ENCODE measurements at regions not wholly inside any gene's neighbourhood (a gene's known extent, or its start where the extent isn't known, plus 50 kb on each side); places are given as distances from the start of the nearest gene placed in this dataset.
"Not testable (repeated sequence)": the region's sequence is repeated elsewhere in the genome, so short reads cannot be mapped to it uniquely, and the experiment has no call there.

DNA sequence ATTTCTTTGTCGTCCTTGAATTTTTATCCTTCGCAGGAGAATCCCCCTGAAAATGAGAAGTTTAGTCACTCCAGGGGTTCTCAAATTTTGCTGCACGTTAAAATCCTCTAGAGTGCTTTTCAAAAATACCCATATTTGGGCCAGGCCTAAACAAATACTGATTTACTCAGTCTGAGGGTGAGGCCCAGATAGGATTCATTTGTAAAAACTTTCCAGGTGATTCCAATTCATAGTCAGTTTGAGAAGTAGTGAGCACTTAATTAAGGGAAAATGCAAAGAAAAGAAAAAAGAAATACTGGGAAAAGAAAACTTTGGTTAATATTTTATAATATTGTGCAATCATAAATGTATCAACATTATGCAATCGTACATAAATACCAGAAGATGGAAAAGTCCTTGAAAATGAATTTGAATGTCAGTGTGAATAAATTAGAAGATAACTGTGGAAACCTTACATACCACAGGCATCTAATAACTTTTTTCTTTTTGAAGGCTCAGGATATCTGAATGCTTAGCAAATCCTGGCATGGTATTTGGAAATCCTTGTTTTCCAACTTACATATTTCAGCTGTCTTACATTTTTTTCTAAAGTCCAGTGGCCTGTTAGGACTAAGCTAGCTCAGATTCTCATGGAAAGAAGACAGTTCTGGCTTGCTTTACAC is 116.5 kb upstream of the DAPK1 start:
- DNase-seq: no peak

DNA sequence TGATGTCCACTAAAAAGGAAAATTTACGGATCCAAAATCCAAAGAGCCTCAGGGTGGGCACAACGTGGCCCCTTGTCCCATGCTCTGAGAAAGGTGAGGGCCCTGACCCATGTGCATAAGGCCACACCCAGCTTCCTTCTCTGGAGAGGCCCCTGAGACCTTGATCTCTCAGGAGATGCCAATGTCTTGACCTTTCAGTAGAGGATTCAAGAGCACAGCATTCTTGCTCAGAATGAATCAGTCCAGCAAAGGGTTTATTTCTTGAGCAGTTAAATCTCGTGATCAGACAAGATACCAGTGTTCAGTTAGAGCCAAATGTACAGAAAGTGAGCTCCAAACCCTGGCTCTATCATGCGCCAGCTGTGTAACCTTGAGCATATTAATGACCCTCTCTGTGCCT is 115.9 kb upstream of the DAPK1 start:
- DNase-seq: no peak

DNA sequence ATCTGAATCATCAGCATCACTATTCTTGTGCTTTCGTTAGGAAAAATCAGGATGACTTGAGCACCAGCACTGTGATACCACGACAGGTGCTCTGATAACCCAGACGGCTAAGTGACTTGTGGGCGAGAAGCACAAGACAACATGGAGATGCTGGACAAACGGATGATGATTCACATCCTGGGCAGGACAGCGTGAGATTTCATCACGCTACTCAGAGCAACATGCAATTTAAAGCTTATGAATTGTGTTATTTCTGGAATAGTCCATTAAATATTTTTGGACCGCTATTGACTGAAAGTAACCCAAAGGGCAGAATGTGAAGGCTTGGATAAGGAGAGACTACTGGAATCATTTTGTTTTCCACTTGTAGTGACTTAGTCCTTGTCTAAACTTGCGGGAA is 114.8 kb upstream of the DAPK1 start:
- DNase-seq: peak; percentile 4

DNA sequence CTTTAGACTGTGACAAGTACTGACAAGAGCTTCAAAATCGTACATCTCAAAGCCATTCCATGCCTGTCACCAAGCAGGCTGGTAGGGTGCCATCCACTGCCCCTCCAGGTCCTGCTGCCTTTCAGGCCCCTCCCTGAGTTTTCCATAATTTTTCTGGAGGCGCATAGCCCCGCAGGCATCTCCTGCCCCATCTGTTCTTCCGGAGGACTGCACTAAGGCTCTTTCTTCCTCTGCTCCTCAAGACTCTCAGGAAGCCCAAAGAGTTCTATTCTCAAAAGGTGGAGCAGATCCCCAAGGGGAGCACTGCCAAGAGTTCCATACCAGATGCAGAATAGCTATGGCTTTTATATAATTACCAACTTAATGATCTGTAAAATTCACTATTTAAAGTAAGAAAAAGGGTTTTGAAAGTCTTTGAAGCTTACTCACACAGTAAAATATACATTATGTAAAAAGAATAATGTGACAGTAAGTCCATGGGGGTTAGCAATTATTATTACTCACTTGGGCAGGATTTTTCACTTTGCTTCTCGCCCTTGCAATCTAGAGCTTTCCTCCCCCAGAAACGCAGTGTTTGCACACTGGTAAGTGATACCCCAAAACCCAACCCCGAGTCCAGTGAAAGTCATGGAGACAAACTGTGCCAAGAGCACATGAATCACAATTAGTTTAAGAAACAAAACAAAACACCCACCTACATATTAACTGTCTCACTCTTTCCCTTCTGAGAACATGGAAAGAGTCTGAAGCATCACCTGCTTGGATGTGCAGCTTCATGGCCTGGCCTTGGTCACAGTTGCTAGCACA is 114.1 kb upstream of the DAPK1 start:
- DNase-seq: no peak

DNA sequence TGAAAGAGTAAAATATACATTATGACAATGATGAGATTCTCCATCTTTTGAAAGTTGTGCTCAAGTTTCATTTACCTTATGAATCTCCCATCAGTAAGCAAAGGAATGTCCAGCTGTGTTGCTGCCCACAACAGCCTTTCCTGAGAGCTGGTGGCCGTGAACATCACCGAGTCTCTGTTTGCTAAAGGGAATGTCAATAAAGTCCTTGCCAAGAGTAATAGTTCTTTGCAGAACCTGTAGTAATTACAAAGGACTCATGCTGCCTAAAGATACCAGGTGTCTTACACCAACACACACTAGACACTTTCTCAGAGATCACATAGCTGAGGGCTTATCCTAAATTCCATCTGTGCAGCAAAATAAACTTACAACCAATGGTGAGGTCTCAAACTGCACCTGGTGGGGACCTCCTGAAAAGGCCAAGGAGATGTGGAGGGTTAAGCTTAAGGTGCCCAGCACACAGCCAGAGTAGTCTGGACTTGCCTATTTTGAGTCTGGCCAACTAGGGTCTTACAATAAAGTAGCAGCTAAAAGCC is 111.1 kb upstream of the DAPK1 start:
- DNase-seq: no peak

DNA sequence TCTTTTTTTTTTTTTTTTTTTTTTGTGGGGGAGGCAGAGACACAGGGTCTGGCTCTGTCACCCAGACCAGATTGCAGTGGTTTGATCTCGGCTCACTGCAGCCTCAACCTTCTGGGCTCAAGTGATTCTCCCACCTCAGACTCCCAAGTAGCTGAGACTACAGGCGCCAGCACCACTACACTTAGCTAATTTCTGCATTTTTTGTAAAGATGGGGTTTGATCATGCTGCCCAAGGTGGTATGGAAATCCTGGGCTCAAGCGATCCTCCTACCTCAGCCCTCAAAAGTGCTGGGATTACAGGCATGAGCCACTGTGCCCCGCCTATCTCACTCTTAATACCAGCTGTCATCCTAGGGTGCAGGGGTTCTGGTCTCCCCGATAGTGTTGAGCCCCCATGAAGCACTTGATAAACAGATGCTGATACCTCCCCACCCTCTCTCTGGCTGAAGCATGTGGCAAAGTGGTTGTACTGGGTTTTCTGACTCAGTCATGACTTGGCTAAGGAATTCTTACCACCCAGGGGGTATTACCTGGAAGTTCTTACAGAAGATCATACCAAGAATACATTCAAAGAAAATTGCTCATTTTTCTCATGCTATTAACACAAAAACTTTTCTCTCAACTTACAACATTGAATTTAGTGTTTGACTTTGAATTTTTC is 110.2 kb upstream of the DAPK1 start:
- no peak for DNase-seq

DNA sequence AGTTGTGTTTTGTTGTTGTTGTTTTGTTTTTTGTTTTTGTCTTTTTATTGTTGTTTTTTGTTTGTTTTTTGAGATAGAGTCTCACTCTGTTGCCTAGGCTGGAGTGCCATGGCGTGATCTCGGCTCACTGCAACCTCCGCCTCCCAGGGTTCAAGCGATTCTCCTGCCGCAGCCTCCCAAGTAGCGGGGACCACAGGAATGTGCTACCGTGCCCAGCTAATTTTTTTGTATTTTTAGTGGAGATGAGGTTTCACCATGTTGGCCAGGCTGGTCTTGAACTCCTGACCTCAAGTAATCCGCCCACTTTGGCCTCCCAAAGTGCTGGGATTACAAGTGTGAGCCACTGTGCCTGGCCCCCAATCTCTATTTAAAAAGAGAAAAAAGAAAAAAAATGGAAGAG is 109.0 kb upstream of the DAPK1 start:
- not testable (repeated sequence) for DNase-seq

DNA sequence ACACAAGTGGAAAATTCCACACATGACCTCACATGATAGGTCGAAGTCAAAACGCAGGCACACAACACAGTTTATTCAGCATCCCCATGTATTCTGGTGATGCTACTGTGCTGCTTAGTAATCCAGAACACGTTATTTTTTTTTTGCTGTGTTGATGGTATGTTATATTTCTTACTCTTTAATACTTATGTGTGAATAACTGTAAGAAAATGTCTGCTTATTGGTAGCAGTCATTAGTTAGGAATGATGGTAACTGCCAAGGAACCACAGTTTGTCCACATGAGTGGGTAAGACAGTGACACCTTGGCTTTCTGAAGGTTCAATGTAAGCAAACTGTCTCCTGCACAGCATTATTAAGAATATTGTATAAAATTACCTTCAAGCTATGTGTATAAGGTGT is 107.7 kb upstream of the DAPK1 start:
- no peak for DNase-seq

DNA sequence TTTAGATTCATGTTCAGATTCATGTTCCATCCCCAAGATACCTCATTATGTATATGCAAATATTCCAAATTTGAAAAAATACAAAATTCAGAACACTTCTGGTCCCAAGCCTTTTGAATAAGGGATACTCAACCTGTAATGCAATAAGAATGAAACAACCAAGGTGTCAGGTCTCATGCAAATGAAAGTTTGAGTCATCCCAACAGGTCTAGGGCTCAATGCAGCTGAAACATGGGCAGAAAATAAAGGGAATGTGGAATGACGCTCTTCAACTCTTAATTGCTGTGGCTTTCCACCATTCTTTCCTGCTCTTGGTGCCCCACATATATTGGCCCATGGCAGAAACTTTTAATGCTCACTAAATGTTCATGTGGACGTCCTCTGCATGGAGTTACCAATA is 107.3 kb upstream of the DAPK1 start:
- no peak for DNase-seq

DNA sequence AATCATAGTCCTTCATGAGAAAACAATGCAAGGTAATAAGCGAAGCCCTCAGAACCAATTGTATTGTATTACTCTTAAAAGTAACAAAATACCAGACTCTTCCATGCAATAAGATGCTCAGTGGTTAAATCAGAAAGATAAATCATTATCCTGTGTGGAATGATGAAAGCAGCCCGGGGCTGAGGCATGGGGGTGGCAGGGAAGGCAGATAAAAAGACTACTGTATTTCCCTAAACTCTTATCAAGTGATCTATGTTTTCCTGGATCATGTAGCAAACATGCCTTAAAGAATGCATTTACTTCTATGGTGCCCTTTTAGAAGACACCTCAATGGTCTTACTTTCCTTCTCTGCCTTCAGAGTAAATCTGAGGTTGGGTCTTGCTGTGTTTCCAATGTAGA is 105.6 kb upstream of the DAPK1 start:
- no peak for DNase-seq

DNA sequence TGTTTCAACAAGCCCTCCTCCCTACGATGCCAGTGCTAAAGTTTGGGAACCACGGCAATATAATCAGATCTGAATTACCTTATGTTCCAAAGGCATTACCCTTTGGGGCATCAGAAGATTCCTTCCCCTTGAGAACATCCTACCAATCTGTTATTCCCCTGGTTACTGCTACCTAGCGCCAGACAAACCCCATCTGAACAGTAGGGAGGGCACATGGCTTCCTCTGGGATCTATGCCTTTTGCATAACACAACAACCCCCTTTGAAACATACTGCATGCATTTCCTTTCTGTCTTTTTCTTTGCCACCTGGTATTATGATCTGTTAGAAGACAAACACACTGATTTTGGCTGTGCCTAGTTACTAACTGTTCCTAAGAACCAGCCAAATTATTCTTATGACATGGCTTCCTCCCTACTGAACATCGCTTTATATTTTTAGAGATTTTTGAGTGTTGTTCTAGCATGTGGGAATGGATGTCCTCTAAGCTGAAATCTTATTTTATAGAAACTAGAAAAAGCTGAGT is 103.9 kb upstream of the DAPK1 start:
- DNase-seq: no peak

DNA sequence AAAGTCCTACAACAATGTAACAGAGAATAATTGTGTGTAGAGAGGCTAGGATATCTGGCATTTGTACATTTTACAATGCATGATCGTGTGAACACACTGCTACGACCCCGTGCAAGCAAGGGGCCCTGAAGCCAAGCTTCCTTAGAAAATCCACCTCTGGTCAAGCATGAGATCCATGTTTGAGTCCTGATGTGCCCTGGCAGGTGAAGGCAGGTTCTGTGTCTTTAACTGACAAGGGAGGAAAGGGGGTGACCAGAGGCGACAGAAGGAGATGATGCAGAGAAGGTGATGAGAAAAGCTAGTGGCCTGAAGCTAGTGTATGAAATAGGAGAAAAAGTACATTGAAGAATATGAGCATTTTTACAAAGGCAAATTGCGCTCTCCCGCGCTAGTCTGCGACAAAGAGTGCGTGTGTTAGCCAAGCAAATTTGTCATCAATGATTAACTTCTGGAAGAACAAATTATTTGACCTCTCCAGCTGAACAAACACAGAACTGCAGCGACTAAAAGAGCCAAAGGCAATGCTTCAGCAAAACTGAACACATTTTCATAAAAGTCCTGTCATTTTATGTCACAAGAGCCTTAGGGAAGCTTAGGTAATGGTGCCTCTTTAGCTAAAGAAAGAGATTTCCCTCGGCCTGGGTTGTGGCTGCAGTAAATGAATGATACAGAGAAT is 101.7 kb upstream of the DAPK1 start:
- DNase-seq: no peak

DNA sequence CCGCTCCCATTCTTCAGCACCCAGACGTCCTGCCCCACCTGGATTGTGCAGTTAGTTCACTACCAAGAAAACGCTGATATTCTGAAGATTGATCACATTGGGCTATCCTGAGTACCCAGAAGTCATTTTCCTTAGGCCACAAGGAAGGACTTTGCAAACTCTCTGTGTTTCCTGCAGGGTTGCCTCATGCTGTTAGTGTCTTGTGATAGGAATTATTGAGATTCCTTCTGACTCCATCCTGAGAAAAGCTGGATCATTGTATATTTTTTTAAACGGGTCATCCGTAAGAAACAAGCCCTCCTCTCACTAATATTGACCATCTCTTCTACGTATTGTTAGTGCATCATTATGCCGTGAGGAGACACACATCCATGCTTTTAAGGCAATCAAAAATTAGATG is 96.0 kb upstream of the DAPK1 start:
- DNase-seq: no peak

DNA sequence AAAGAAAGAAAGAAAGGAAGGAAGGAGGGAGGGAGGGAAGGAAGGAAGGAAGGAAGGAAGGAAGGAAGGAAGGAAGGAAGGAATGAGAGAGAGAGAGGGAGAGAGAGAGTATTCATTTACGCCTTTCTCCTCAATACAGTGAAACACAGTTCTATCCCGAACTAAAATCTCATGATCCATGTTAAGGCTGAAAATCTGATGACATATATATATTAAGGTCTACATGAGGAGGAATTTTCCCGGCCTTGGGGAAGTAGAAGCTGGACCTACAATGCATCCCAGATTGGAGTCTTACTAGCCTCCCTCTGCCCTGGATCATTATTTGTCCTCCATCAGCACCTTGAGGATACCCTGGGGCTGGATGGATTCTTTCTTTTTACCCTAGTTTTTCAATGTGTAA is 95.1 kb upstream of the DAPK1 start:
- DNase-seq: no peak

DNA sequence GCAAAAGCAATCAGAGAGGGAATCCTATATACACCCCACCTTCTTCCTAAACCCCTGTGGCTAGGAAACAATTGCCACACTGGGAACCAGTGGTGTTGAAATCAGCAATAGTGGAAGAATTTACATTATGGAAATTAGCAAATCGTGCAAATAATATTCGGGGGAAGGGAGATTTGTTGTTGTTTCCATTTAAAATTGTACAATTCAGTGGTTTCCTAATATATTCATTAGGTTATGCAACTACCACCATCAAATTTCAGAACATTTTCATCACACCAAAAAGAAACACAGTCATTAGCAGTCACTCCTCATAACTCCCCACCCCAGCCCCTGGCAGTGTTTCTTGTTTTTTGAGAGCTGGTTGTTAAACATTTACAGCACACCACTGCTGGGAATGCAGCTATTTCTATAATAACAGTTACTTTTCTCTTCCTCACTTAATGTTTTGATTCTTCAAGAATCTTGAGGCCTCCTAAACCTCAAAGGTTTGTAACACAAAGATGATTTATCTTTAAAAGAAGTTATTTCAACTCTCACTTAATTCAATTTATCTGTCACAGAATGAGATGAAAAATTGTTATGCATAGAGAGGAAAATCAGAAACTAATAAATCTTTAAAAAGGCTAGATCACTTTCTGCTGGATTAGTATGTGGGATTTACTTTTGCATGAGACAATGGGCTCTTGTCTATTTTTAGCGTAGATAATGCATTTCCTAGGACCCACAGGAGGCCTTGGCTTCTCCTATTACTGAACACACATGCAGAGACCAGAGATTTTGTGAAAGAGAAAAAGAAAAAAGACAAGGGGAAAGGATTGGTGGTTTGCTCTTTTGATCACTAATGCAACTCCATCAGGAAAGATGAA is 91.8 kb upstream of the DAPK1 start:
- no peak for DNase-seq

DNA sequence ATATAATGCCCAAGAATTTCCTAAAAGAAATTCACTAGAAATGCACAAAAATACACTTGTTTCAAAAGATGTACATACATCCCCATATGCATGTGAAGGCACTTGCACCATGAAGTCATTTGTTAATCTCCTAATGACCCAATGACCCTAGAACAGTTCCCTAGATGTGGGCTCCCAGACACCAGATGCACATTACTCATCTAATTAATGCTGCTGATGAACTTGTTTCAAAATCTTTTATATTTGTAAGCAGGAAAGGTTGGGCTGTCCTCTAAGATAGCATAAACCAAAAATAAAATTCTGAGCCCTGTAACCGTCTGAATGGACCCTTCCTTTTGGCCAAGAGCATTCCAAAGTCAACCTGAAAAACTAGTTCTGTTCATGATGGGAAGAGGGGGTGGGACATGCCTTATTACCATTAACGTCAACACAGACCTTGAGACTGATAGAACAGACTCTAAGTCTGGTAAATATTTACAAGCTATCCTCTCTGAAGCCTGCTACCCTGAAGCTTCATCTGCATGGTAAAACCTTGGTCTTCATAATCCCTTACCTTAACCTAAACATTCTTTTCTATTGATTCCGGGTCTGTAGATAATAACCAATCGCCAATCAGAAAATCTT is 91.0 kb upstream of the DAPK1 start:
- no peak for DNase-seq

DNA sequence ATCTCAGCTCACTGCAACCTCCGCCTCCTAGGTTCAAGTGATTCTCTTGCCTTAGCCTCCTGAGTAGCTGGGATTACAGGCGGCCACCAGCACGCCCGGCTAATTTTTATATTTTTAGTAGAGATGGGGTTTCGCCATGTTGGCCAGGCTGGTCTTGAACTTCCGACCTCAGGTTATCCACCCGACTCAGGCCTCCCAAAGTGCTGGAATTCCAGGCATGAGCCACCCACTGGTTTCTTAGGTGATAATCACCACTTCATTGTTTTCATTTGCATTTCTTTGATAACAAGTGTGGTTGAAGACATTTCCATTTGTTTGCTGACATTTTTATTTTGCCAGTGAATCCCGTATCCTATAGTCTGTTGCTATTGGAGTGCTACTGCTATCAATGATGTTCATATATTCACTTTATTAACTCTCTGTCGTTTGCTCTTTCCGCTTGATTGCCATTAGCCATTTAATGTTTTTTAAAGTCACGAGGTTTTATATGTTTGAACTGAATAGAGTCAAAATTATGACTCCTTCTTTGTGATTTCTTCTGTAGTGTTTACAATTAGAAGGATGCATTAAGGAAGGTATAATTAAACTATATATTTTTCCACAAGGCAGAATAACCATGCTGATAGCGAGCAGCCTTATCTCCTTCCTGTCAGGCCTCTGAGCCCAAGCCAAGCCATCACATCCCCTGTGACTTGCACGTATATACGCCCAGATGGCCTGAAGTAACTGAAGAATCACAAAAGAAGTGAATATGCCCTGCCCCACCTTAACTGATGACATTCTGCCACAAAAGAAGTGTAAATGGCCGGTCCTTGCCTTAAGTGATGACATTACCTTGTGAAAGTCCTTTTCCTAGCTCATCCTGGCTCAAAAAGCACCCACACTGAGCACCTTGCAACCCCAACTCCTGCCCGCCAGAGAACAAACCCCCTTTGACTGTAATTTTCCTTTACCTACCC is 87.3 kb upstream of the DAPK1 start:
- DNase-seq: not testable (repeated sequence)

DNA sequence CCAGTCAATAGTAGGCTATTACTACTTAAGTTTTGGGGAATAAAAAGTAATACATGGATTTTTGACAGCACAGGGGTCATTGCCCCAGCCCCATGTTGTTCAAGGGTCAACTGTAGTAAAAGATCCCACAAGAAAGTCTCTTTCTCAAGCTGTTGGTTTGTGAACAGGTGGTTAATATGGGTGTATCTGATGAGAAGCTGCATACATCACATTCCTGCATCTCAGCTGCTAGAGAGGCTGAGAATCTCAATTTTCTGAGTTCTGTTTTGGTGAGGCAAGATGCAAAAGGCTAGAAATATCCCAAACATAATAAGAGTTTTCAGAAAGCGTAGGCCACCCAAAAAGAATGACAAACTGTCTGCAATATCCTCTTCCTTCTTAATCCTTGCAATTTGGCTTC is 76.8 kb upstream of the DAPK1 start:
- DNase-seq: no peak

DNA sequence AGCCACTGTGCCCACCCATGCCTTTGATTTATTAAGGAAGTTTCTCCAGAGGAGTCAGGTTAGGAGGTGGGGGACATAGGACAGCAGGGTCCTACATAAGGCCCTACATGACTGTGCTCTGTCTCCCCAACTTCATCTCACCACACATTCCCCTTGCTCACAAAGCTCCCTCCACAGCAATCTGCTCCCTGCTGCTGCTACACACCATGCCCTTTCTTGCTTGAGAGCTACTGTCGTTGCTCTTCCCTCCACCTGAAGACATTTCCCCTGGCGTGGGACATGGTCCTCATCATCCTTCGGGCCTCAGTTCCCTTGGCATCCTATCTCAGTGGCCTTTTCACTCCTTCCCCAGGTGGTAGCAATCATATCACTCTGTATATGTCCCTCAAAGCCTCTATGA is 75.9 kb upstream of the DAPK1 start:
- DNase-seq: no peak

DNA sequence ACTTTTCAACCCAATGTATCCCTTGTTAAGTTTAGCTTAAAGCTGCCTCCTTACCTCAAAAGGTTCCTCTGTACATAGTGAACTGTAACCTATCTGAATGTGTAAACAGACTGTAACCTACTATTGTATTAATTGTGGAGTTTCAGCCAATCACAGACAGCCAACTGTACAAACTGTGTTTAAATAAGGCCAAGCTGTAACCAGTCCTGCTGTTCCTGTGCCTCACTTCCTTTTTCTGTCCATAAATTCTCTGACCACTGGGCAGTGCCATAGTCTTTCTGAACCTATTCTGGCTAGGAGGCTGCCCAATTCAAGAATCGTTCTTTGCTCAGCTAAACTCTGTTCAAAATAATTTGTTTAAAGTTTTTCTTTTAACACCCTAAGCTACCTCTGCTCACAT is 74.7 kb upstream of the DAPK1 start:
- DNase-seq: peak; percentile 35
